ENCODE measurements at regions not wholly inside any gene's neighbourhood (a gene's known extent, or its start where the extent isn't known, plus 50 kb on each side); places are given as distances from the start of the nearest gene placed in this dataset.

GRCh38 chr18:51654488-51655326 is 457.2 kb upstream of the MEX3C start:
- Histone ChIP-seq H3K4me3 (no peak overlapping the region), H3K27me3 (ENCODE audit: control insufficient read depth in 3 of 3, insufficient read depth in 3 of 3, low read length in 2 of 3) (no peaks in the 10 kb centered on the region), H3K36me3 (ENCODE audit: control insufficient read depth in 4 of 4, insufficient read depth in 4 of 4, low read length in 4 of 4) (no peaks in the 10 kb centered on the region), H3K9ac (ENCODE audit: insufficient read depth in 1 of 2, low read length in 2 of 2) (no peak overlapping the region), H3K27ac (ENCODE audit: low read depth in 1 of 2, low read length in 1 of 2) (no peak overlapping the region), H3K4me1 (ENCODE audit: control insufficient read depth in 5 of 5, insufficient read depth in 5 of 5, low read length in 5 of 5) (no peaks in the 10 kb centered on the region), H3K9me3 (ENCODE audit: control insufficient read depth in 4 of 4, insufficient read depth in 3 of 4, low read length in 3 of 4) (peaks cover 0 to 2% (median 0%) of the 10 kb centered on the region in 4 donors)
- no peak for ATAC-seq (ENCODE audit: insufficient read depth, low FRiP score)
- TF ChIP-seq CTCF (IDR thresholded peaks at IDR 0.05; ENCODE audit: control extremely low read depth, extremely low read depth), result no peak
- WGBS, 2 donors, result 47 to 48% methylated on average over 10 of the region's 10 CpGs
- no peak for DNase-seq

- WGBS, 2 donors, result 58 to 67% methylated on average over 2 of the region's 2 CpGs
- H3K27me3 ChIP-seq (ENCODE audit: control insufficient read depth in 3 of 3, insufficient read depth in 3 of 3, low read length in 2 of 3), result no peaks in the 10 kb centered on the region
- H3K9me3 ChIP-seq (ENCODE audit: control insufficient read depth in 4 of 4, insufficient read depth in 3 of 4, low read length in 3 of 4), result peaks cover 0 to 2% (median 0%) of the 10 kb centered on the region in 4 donors
- DNase-seq (no peak), ATAC-seq (ENCODE audit: insufficient read depth, low FRiP score) (no peak)
- no peak for TF ChIP-seq CTCF (IDR thresholded peaks at IDR 0.05; ENCODE audit: control extremely low read depth, extremely low read depth)
- no peaks in the 10 kb centered on the region for H3K36me3 ChIP-seq (ENCODE audit: control insufficient read depth in 4 of 4, insufficient read depth in 4 of 4, low read length in 4 of 4)
- no peak overlapping the region for H3K4me3 ChIP-seq
- no peak overlapping the region for H3K27ac ChIP-seq (ENCODE audit: low read depth in 1 of 2, low read length in 1 of 2)
- no peak overlapping the region for H3K9ac ChIP-seq (ENCODE audit: insufficient read depth in 1 of 2, low read length in 2 of 2)
- H3K4me1 ChIP-seq (ENCODE audit: control insufficient read depth in 5 of 5, insufficient read depth in 5 of 5, low read length in 5 of 5), result no peaks in the 10 kb centered on the region
Observed at GRCh38 chr18:51655327-51655698, 457.8 kb upstream of the MEX3C start.

GRCh38 chr18:51656249-51656648 is 458.8 kb upstream of the MEX3C start:
- Histone ChIP-seq H3K27ac (ENCODE audit: low read depth in 1 of 2, low read length in 1 of 2) (no peak overlapping the region), H3K9ac (ENCODE audit: insufficient read depth in 1 of 2, low read length in 2 of 2) (no peak overlapping the region), H3K36me3 (ENCODE audit: control insufficient read depth in 4 of 4, insufficient read depth in 4 of 4, low read length in 4 of 4) (no peaks in the 10 kb centered on the region), H3K4me1 (ENCODE audit: control insufficient read depth in 5 of 5, insufficient read depth in 5 of 5, low read length in 5 of 5) (no peaks in the 10 kb centered on the region), H3K27me3 (ENCODE audit: control insufficient read depth in 3 of 3, insufficient read depth in 3 of 3, low read length in 2 of 3) (no peaks in the 10 kb centered on the region), H3K9me3 (ENCODE audit: control insufficient read depth in 4 of 4, insufficient read depth in 3 of 4, low read length in 3 of 4) (peaks cover 0 to 2% (median 0%) of the 10 kb centered on the region in 4 donors), H3K4me3 (no peak overlapping the region)
- 81 to 87% methylated on average over 12 of the region's 12 CpGs for WGBS, 2 donors
- ATAC-seq (ENCODE audit: insufficient read depth, low FRiP score) (no peak), DNase-seq (no peak)
- no peak for TF ChIP-seq CTCF (IDR thresholded peaks at IDR 0.05; ENCODE audit: control extremely low read depth, extremely low read depth)

Measured in lung (tissue), 11 donors.